Transverse colon (tissue), 3 donors: ENCODE measurements at regions not wholly inside any gene's neighbourhood (a gene's known extent, or its start where the extent isn't known, plus 50 kb on each side); places are given as distances from the start of the nearest gene placed in this dataset.

ENCODE experiments used
- CTCF ChIP-seq, 5 experiments: fragments of 200-600 bp in 3 of 5; fragments of 450-650 bp in 2 of 5; sonication (generic) in 3 of 5; IDR thresholded peaks; 1 replicate in 2 of 5; 2 replicates in 3 of 5; pipeline ENCODE4 v1.5.1; 2016 to 2017; ENCODE audit warnings: antibody characterized with exemption in 5 of 5, inconsistent platforms in 3 of 5, mild to moderate bottlenecking in 2 of 5, moderate library complexity in 1 of 5
- POLR2A ChIP-seq: fragments of 450-650 bp; IDR thresholded peaks from one replicate; pipeline ENCODE4 v1.6.1; 2016; ENCODE audit warnings: antibody characterized with exemption, mild to moderate bottlenecking, moderate library complexity

GRCh38 chr5:71860048-71860447 is 141.0 kb downstream of the CARTPT start:
- TF ChIP-seq POLR2A (no peak), CTCF (IDR thresholded peaks at IDR 0.05) (no peak)
